Posterior cingulate gyrus (tissue), 11 donors: ENCODE measurements at regions not wholly inside any gene's neighbourhood (a gene's known extent, or its start where the extent isn't known, plus 50 kb on each side); places are given as distances from the start of the nearest gene placed in this dataset.
"Not testable (repeated sequence)": the region's sequence is repeated elsewhere in the genome, so short reads cannot be mapped to it uniquely, and the experiment has no call there.

Source experiments
- DNase-seq, 10 donors: peaks; one replicate each; pipeline versions ENCODE4 v3.0.0 to v3.0.0-alpha.2; 2020 to 2021; ENCODE audit warnings: mixed read lengths in 3 of 10
- intact Hi-C: fragments of 100-400 bp; cut with DNase I; formaldehyde crosslinking; loops from one replicate; pipeline ENCODE4 v1.15.1; 2023

- intact Hi-C loops: no loop called here
- DNase-seq: no peak
These were observed 384.5 kb downstream of the NEBL start for GRCh38 chr10:20512631-20513030.

- intact Hi-C loops: no loop called here
- no peak for DNase-seq
These were observed 388.2 kb downstream of the NEBL start for GRCh38 chr10:20508921-20509320.

GRCh38 chr10:20502903-20503585 is 394.1 kb downstream of the NEBL start:
- intact Hi-C loops: no loop called here
- DNase-seq: no peak

- DNase-seq: no peak
- intact Hi-C loops: no loop called here
These were observed 402.6 kb downstream of the NEBL start for GRCh38 chr10:20494474-20494873.

GRCh38 chr10:20492447-20492846 is 404.7 kb downstream of the NEBL start:
- no peak for DNase-seq
- intact Hi-C loops: no loop called here

- DNase-seq: no peak
- intact Hi-C loops: no loop called here
These were observed 407.1 kb downstream of the NEBL start for GRCh38 chr10:20489961-20490360.

- intact Hi-C loops: no loop called here
- no peak for DNase-seq
These were observed 410.3 kb downstream of the NEBL start for GRCh38 chr10:20486791-20487190.

GRCh38 chr10:20485554-20485953 is 411.6 kb downstream of the NEBL start:
- DNase-seq: no peak
- intact Hi-C loops: no loop called here

- DNase-seq: no peak
- intact Hi-C loops: no loop called here
These were observed 416.1 kb downstream of the NEBL start for GRCh38 chr10:20481054-20481453.

GRCh38 chr10:20480575-20480974 is 416.5 kb downstream of the NEBL start:
- DNase-seq, intact Hi-C loops: not testable (repeated sequence)

GRCh38 chr10:20474064-20474463 is 423.0 kb downstream of the NEBL start:
- intact Hi-C loops: no loop called here
- no peak for DNase-seq

- intact Hi-C loops: no loop called here
- DNase-seq: no peak
These were observed 423.9 kb downstream of the NEBL start for GRCh38 chr10:20473023-20473760.

- DNase-seq: no peak
- intact Hi-C loops: no loop called here
These were observed 430.4 kb downstream of the NEBL start for GRCh38 chr10:20466731-20467130.

GRCh38 chr10:20457649-20458048 is 439.5 kb downstream of the NEBL start:
- intact Hi-C loops: no loop called here
- no peak for DNase-seq

GRCh38 chr10:20455774-20456173 is 441.3 kb downstream of the NEBL start:
- no peak for DNase-seq
- intact Hi-C loops: no loop called here

- intact Hi-C loops: no loop called here
- no peak for DNase-seq
These were observed 442.8 kb downstream of the NEBL start for GRCh38 chr10:20454331-20454730.

GRCh38 chr10:20446561-20447193 is 450.4 kb downstream of the NEBL start:
- DNase-seq: no peak
- intact Hi-C loops: no loop called here

GRCh38 chr10:20443094-20443493 is 454.0 kb downstream of the NEBL start:
- DNase-seq: no peak
- intact Hi-C loops: no loop called here

GRCh38 chr10:20429742-20430141 is 467.4 kb downstream of the NEBL start:
- intact Hi-C loops: no loop called here
- no peak for DNase-seq

- no peak for DNase-seq
- intact Hi-C loops: no loop called here
These were observed 469.3 kb downstream of the NEBL start for GRCh38 chr10:20427821-20428220.

GRCh38 chr10:20418286-20418685 is 478.8 kb downstream of the NEBL start:
- intact Hi-C loops: no loop called here
- DNase-seq: no peak

GRCh38 chr10:20417791-20418190 is 479.3 kb downstream of the NEBL start:
- intact Hi-C loops: no loop called here
- no peak for DNase-seq
